ENCODE measurements at regions not wholly inside any gene's neighbourhood (a gene's known extent, or its start where the extent isn't known, plus 50 kb on each side); places are given as distances from the start of the nearest gene placed in this dataset.

GRCh38 chr10:28463676-28464395 is 69.1 kb upstream of the WAC start:
- peak overlapping the region; percentile 59 for H3K27ac ChIP-seq

GRCh38 chr10:28467615-28468014 is 65.3 kb upstream of the WAC start:
- H3K27ac ChIP-seq: no peak overlapping the region
- TF ChIP-seq CTCF (conservative IDR thresholded peaks at IDR 0.05): no peak

More at GRCh38 chr10:28463676-28464395, 69.1 kb upstream of the WAC start:
- TF ChIP-seq CTCF (conservative IDR thresholded peaks at IDR 0.05): no peak

- no peak overlapping the region for H3K27ac ChIP-seq
- TF ChIP-seq CTCF (conservative IDR thresholded peaks at IDR 0.05): no peak
These were observed 64.0 kb upstream of the WAC start for GRCh38 chr10:28468707-28469483.

- no peak for TF ChIP-seq CTCF (conservative IDR thresholded peaks at IDR 0.05)
- H3K27ac ChIP-seq: no peak overlapping the region
These were observed 61.9 kb upstream of the WAC start for GRCh38 chr10:28470873-28471651.

GRCh38 chr10:28471652-28472050 is 61.3 kb upstream of the WAC start:
- TF ChIP-seq CTCF (conservative IDR thresholded peaks at IDR 0.05): no peak
- no peak overlapping the region for H3K27ac ChIP-seq

GRCh38 chr10:28478646-28479045 is 54.3 kb upstream of the WAC start:
- no peak for TF ChIP-seq CTCF (conservative IDR thresholded peaks at IDR 0.05)
- no peak overlapping the region for H3K27ac ChIP-seq

GRCh38 chr10:28479425-28479865 is 53.5 kb upstream of the WAC start:
- no peak for TF ChIP-seq CTCF (conservative IDR thresholded peaks at IDR 0.05)
- no peak overlapping the region for H3K27ac ChIP-seq
